HG03354 (cell line): ENCODE measurements at regions not wholly inside any gene's neighbourhood (a gene's known extent, or its start where the extent isn't known, plus 50 kb on each side); places are given as distances from the start of the nearest gene placed in this dataset.
"Not testable (repeated sequence)": the region's sequence is repeated elsewhere in the genome, so short reads cannot be mapped to it uniquely, and the experiment has no call there.

Experiments
- ATAC-seq: cut with Tn5 transposase; IDR thresholded peaks from one replicate; pipeline ENCODE4 v1.9.1; 2021; ENCODE audit warnings: mild to moderate bottlenecking; ENCODE audit not compliant: unreplicated experiment, poor library complexity, severe bottlenecking

DNA sequence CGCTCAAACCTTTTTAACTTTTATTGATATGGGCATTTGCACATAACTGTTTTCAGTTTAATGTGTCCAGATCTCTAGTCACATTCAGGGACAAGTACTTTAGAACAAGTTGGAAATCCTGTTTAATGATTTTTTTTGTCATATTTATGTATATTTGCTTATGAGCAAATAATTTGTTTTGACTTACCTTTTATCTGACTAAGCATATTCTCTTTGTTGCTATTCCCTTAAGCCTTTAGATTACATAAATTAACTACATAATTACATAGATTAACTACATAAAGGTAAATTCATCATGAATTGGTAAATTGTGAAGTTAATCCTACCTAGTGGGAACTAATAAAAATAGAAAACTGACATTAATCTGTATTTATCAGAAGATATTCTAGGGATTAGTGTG is 523.5 kb upstream of the MAN1A1 start:
- no peak for ATAC-seq

DNA sequence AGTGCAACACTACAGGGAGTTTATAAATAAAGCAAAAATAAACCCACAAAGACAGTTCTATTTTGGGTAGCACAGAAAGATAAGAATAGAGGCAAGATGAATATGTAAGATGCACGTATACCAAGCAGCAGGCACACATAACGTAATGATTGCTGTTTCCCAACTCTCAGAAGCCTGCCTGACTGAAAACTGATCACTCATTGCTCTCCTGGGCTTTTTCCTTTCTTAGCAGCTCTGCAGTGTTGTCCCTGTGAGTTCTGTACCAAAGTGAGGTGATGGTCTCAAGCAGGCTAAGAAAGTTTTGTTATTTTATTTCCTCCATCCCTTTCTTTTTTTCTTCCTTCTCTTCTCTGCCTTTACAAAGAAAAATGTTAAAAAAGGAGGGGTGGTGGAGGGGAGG is 522.0 kb upstream of the MAN1A1 start:
- ATAC-seq = no peak

GRCh38 chr6:119865466-119866350 is 516.1 kb upstream of the MAN1A1 start:
- no peak for ATAC-seq

DNA sequence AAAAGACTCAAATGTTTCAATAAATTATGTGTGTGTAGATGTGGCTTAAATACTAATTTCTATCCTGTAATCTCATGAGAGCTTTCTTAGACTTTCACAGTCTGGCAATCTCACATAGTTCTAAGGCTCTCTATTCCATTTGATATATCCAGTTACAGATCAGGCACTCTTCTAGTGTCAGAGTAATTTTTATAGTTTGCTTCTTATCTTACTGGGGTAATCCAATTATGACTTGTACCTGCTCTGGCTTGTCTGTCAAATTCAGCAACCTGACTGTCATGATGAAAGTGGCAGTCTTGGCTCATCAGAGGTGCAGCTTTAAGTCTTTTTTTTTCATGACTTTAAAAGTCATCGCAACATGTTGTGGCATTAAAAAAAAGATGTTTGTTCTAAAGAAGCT is 513.2 kb upstream of the MAN1A1 start:
- ATAC-seq = no peak

DNA sequence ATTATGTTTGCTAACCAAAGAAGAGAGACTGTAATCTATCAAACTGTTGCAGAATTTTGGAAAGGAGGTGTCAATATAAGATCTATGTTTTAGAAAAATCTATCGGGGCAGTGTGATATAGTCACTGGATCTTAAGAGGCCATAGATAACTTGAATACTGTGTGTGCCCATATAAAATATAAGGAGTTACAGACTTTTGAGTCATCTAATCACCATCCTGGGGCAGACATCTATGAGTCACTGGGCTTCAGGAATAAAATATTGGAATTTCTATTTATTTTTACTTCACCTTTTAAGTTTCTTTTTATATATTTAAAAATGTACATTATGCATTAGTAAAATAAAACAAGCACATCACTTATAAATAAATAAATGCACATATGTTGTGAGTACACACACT is 509.3 kb upstream of the MAN1A1 start:
- ATAC-seq = no peak

GRCh38 chr6:119856136-119856535 is 506.6 kb upstream of the MAN1A1 start:
- peak; percentile 89 for ATAC-seq

GRCh38 chr6:119848696-119849095 is 499.1 kb upstream of the MAN1A1 start:
- no peak for ATAC-seq

DNA sequence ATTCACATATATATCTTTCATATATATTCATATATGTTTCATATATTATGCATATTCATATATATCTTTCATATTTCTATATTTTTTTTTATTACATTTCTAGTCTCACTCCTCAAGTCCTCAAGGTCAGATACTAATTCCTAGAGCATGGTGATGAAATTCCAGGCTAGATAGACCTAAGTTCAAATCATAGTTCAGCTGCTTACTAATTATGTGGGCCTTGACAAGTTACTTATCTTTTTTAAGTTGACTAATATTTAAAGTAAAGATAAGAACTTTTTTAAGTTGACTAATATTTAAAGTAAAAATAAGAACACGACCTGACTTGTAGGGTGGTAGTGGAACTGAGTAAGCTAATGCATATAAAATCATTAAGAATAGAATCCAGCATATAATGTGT is 495.6 kb upstream of the MAN1A1 start:
- no peak for ATAC-seq

- ATAC-seq = no peak
These were observed 494.8 kb upstream of the MAN1A1 start for GRCh38 chr6:119844387-119844786.

DNA sequence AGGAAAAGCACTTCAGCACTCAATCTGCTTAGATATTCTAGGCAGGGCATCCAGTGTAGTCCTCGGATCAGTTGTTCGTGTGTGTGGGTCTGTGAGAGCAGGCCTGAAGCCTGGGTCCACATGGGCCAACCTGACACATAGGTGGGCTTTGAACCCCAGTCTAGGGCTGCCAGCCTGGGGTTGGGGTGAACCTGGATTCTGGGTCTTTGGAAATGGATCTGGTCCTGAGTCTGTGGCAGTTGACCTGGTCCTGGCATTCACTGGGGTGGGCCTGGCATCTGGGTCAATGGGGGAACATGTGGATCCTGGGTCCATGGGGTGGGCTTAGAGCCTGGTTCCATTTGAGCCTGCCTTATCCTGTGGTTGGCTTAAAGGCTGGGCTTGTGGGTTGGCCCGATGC is 492.6 kb upstream of the MAN1A1 start:
- no peak for ATAC-seq

DNA sequence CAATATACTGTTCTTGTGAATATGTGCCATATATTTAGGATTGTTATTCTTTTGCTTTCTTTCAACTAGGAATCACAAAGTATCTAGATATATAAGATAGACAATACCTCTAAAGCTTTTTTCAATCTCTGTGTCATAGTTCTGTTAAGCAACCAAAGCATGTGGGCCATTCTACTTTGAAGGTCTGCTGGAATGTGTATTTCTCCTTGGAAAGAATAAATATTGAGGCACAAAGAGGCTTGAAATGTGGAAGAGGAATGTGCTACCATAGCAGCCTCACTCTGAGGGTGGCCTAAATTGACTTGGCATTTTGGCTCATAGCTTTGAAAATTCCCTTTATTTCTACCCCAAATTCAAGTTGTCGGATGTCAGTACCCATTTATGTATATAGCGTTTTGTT is 488.5 kb upstream of the MAN1A1 start:
- ATAC-seq = no peak

DNA sequence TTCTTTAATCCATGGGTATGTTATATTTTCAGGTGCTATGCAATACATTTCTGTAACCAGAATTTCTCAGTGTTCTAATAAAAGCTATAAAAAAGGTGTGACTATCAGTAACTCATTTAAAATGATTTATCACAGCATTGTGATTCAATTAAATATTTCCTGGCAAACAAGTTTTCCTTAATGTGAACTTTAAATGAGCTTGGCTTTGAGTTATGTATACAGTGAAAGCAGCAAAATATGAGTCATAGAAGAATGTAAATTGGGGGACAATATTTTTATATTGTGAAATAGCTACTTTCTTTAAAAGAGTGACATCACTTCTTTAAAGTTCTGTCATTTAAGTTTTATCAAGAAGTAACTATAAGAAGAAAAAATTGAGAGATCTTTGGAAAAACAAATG is 484.9 kb upstream of the MAN1A1 start:
- ATAC-seq = no peak

DNA sequence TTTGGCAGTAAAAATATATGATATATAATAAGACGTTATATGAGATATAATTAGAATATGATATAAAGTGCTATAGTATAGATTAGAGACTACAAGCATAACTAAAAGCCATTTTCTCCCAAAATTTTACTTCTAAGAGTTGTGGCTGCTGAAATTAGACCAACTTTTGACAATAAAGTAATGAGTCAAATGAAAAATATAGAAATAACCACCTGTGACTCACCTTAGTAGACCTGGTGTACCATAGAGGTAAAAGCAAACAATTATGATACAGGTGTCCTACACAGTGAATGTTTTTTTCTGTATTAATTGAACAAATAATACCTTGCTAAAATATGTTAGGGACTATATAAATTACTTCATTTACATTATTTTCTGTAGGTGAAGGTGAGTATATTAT is 482.9 kb upstream of the MAN1A1 start:
- no peak for ATAC-seq

- no peak for ATAC-seq
These were observed 481.1 kb upstream of the MAN1A1 start for GRCh38 chr6:119830494-119831295.

DNA sequence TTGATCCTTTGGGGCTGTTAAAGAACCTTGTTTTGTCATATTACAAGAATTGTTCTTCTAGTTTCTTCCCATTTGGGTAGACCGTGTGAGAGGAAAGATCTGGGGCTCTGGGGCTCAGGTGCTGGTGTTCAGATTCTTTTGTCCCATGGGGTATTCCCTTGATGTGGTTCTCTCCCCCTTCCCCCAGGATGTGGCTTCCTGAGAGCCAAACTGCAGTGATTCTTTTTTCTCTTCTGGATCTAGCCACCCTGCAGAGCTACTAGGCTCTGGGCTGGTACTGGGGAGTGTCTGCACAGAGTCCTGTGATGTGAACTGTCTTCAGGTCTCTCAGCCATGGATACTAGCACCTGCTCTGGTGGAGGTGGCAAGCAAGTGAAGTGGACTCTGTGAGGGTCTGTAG is 480.5 kb upstream of the MAN1A1 start:
- ATAC-seq = no peak

- not testable (repeated sequence) for ATAC-seq
These were observed 479.9 kb upstream of the MAN1A1 start for GRCh38 chr6:119829499-119829898.

- ATAC-seq = no peak
These were observed 479.4 kb upstream of the MAN1A1 start for GRCh38 chr6:119829006-119829405.

GRCh38 chr6:119821380-119821779 is 471.8 kb upstream of the MAN1A1 start:
- ATAC-seq = no peak

- no peak for ATAC-seq
These were observed 469.3 kb upstream of the MAN1A1 start for GRCh38 chr6:119818876-119819275.

- ATAC-seq = no peak
These were observed 465.2 kb upstream of the MAN1A1 start for GRCh38 chr6:119814609-119815400.
